LNCaP clone FGC (cell line): ENCODE measurements at regions not wholly inside any gene's neighbourhood (a gene's known extent, or its start where the extent isn't known, plus 50 kb on each side); places are given as distances from the start of the nearest gene placed in this dataset.
"Not testable (repeated sequence)": the region's sequence is repeated elsewhere in the genome, so short reads cannot be mapped to it uniquely, and the experiment has no call there.

ENCODE experiments used
- DNase-seq: peaks from one replicate; pipeline ENCODE4 v3.0.0-alpha.2; 2011; ENCODE audit warnings: low read depth
- H3K4me3 ChIP-seq: 2 replicates; pipeline ENCODE4 v1.5.1; 2011; ENCODE audit warnings: mild to moderate bottlenecking, low read depth, low read length, control low read depth
- CTCF ChIP-seq: IDR thresholded peaks from 2 replicates; pipeline ENCODE4 v1.5.1; 2012; ENCODE audit warnings: mild to moderate bottlenecking; ENCODE audit not compliant: control insufficient read depth, insufficient read depth; ENCODE audit errors: extremely low read depth

GRCh38 chr5:91293131-91293530, 90.0 kb downstream of the ARRDC3 start:
- H3K4me3 ChIP-seq: no peak overlapping the region
- DNase-seq: no peak
- TF ChIP-seq CTCF: no peak

DNA sequence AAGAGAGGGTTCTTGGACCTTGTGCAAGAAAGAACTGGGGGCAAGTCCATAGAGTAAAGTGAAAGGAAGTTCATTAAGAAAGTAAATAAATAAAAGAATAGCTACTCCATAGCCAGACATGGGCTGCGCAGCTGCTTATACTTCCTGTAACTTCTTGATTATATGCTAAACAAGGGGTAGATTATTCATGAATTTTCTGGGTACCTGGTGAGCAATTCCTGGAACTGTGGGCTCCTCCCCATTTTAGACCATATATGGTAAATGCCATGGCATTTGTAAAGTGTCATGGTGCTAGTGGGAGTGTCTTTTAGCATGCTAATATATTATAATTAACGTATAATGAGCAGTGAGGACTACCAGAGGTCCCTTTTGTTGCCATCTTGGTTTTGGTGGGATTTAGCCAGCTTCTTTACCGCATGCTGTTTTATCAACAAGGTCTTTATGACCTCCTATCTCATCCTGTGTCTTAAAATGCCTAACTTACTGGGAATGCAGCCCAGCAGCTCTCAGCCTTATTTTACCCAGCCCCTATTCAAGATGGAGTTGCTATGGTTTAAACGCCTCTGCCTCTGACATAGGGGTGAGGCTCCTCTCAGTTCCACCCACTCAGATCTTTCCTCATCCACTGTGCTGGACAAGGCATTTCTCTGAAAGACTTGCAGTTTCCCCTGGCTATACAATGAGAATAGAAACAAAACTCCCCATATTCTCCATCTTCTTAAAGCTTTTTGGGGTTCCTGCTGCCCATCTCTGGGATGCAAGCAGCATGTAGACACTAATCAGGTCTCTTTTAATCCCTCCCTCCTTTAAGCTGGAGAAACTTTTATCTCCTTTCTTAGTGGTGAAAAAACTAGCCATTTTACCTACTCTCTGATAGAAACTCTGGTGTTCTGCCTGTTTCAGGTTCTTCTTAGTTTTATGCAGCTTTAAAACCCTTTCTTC, 91.2 kb downstream of the ARRDC3 start:
- TF ChIP-seq CTCF: no peak
- DNase-seq: no peak
- H3K4me3 ChIP-seq: no peak overlapping the region

GRCh38 chr5:91288118-91288916, 94.8 kb downstream of the ARRDC3 start:
- DNase-seq: no peak
- H3K4me3 ChIP-seq: no peak overlapping the region
- TF ChIP-seq CTCF: no peak

DNA sequence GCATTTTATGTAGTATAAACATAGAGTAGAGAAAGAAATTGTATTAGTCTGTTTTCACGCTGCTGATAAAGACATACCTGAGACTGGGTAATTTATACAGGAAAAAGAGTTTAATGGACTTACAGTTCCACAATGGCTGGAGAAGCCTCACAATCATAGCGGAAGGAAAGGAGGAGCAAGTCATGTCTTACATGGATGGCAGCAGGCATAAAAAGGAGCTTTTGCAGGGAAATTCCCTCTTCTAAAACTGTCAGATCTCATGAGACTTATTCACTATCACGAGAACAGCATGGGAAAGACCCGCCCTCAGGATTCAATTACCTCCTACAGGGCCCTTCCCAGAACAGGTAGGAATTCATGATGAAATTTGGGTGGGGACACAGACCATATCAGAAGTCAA, 98.1 kb downstream of the ARRDC3 start:
- H3K4me3 ChIP-seq, DNase-seq: not testable (repeated sequence)

DNA sequence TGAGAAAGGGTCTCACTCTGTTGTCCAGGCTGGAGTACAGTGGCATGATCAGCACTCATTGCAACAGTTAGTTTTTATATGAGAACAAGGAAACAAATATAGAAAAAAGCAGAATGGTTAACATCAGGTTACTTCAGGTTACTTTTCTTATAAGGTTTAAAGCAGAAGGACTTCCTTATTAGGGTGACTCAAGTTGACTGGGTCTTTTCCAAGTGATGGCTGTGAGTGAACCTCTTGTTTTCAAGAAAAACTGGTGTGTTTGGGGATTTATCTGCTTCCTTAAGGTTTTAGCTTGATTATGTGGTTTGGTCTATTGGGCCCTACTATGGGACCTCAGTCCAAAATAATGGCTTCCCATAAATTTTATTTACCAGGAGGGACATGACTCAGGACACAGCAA, 99.2 kb downstream of the ARRDC3 start:
- no peak overlapping the region for H3K4me3 ChIP-seq

GRCh38 chr5:91283326-91283725, 99.8 kb downstream of the ARRDC3 start:
- DNase-seq: no peak
- TF ChIP-seq CTCF: no peak
- H3K4me3 ChIP-seq: no peak overlapping the region

More for the DNA sequence above, 99.2 kb downstream of the ARRDC3 start:
- no peak for DNase-seq
- no peak for TF ChIP-seq CTCF

- no peak overlapping the region for H3K4me3 ChIP-seq
- DNase-seq: no peak
- TF ChIP-seq CTCF: no peak
Observed at GRCh38 chr5:91282210-91282609, 100.9 kb downstream of the ARRDC3 start.
